ENCODE measurements at regions not wholly inside any gene's neighbourhood (a gene's known extent, or its start where the extent isn't known, plus 50 kb on each side); places are given as distances from the start of the nearest gene placed in this dataset.

DNA sequence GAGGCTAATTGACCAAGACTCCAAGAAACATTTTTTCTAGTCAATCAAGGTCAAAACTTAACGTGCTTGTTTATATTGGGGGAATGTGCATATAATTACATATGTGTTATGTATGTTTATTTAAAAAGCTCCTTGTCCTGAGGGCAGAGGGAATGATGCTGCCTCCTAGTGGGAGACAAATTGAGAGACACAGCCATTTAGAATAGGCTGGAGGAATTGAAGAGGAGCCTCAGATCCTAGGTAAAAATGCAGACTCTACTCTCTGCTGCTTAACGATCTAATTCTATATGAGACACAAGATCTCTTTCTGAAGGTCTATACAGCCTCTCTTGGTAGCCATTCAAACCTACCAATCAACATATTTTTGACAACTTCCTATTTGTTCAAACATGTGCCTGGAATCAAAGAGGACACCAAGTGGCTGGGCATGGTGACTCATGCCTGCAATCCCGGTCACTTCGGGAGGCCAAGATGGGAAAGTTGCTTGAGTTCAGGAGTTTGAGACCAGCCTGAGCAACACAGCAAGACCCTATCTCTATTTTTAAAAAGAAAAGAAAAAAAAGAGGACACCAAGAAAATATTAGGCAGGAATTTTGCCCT lies 136.6 kb upstream of the ZNF648 start:
- no peak for DNase-seq (ENCODE audit: low read depth in 3 of 3, low spot score in 2 of 3)

DNA sequence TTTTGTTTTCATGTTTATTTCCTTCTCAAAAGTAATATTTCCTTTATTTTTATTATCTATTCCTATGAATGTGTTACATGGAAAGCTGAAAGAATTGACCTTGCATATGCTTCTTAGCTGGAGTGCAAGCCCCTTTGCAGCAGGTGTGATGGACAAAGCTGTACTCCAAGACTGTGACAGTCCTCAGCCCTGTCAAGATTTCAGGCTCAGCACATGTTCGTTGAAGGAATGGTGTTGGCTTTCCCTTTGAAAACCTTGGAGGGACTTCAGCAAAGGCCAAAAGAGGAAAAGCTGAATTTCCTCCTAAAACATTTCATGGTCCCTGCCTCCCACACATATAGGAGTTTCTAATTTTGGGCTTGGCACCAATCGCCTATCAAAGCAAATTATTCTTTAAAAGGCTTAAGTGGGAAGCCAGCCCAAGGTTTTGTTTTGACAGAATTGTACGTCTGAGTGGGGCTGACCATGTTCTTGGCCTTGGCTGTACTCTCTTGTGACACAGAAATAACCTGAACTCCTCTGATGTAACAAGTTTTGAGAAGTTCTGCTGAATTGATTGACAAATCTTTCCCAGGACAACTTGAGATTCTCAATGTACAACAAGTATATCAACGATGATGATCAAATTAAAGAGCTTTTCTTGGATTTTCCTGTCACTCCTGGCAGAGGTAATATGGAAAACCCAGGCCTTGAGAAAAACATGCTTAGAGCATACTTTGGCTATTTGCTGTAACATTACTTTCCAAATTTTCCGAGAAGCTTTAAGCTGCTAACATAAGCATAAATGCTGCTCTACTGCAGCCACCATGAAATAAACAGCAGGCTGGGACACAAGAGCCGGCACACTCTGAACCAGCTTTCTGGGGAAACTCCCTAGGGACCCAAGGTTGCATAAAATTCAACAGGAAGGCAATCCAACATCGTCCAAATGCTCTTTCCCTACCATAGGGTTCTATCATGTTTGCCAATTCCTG lies 135.7 kb upstream of the ZNF648 start:
- no peak for DNase-seq (ENCODE audit: low read depth in 3 of 3, low spot score in 2 of 3)

DNA sequence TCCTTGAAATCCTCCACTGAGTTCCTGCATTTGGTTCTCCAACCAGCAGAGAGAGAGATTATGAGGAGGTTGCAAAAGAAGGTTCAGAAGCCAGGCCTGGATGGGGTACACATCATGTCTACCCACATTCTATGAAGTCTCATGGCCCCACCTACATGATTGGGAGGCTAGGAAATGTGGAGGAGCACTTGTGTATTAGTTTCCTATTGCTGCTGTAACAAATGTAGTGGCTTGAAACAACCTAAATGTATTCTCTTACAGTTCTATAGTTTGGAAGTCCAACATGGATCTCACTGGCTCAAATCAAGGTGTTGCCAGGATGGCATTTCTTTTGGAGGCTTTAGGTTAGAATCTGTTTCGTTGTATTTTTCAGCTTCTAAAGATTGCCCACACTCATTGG lies 134.2 kb upstream of the ZNF648 start:
- DNase-seq (ENCODE audit: low read depth in 3 of 3, low spot score in 2 of 3): no peak

DNA sequence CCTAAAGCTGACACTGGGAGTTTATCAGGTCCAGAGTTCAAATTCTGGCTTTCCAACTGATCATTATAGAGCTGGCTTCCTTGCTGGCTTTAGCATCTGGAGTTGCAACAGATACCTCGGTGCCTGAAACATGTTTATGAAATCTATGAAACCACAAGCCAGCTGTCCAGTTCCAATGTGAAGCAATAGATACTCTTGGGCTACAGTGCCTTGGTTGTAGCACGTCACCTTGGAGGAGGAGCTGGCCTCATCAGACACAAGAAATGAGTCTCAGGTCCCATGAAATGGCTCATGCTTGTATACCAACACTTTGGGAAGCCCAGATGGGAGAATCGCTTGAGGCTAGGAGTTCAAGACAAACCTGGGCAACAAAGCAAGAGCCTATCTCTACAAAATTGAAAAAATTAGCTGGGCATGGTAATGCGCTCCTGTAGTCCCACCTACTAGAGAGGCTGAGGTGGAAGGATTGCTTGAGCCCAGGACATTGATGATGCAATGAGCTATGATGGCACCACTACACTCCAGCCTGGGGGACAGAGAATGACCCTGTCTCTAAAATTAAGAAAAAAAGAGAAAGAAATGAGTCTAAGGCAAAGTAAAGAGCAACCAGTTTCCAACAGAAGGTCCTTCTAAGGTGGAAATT lies 132.5 kb upstream of the ZNF648 start:
- DNase-seq (ENCODE audit: low read depth in 3 of 3, low spot score in 2 of 3): no peak

- DNase-seq (ENCODE audit: low read depth in 3 of 3, low spot score in 2 of 3): no peak
Measured at GRCh38 chr1:182192966-182193365, 131.5 kb upstream of the ZNF648 start.

DNA sequence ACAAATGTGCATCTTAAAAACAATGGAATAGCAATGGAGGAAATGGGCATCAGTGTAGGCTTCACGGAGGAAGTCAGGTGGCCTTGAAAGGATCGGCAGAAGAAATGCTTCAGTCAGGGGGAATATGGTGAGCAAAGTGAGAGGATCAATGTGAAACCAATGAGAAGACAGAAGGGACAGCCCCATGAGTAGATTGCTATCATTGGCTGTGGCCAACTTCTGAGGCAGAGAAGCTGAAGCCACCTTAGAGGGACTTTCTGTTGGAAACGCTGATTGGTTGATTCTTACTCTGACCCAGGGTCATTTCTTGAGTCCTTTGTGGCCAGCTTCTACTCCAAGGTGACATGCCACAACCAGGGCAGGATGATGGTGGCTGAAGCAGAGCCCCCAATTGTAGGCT lies 130.7 kb upstream of the ZNF648 start:
- DNase-seq (ENCODE audit: low read depth in 3 of 3, low spot score in 2 of 3): no peak

DNA sequence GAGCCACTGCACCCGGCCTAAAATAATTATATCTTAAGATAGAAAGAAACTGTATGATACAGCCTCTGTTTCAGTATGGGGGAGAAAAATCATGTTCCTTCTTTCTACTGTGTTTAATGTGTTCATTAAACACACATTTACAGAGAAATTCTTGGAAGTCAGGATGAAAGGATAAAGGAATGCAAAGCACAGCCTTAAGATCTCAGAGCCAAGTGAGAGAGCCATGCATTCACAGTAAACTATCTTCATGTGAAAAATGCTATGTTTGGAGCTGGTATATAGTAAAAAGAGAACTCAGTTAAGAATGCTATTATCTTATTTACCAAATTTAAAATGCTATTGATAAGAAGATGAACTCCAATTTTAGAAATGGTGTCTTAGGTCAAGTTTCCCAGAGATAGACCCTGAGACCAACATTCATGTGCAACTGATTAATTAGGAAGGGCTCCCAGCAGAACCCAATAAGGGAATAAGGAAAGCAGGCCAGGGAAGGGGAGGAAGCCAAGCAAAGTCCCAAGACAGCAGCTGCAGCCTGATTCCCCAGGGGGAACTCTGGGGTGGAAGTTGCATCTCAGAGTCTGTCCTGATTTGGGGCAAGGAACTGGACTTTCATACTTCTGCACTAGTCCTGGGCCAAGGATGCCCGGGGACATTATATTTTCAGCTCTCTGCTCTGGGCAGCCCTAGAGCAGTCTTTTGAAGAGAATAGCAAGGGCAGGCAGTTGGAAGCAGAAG lies 130.0 kb upstream of the ZNF648 start:
- no peak for DNase-seq (ENCODE audit: low read depth in 3 of 3, low spot score in 2 of 3)

- DNase-seq (ENCODE audit: low read depth in 3 of 3, low spot score in 2 of 3): no peak
Measured at GRCh38 chr1:182189535-182190066, 128.1 kb upstream of the ZNF648 start.

GRCh38 chr1:182186757-182187146 lies 125.2 kb upstream of the ZNF648 start:
- DNase-seq (ENCODE audit: low read depth in 3 of 3, low spot score in 2 of 3): no peak

- DNase-seq (ENCODE audit: low read depth in 3 of 3, low spot score in 2 of 3): no peak
Measured at GRCh38 chr1:182185842-182186756, 124.6 kb upstream of the ZNF648 start.

DNA sequence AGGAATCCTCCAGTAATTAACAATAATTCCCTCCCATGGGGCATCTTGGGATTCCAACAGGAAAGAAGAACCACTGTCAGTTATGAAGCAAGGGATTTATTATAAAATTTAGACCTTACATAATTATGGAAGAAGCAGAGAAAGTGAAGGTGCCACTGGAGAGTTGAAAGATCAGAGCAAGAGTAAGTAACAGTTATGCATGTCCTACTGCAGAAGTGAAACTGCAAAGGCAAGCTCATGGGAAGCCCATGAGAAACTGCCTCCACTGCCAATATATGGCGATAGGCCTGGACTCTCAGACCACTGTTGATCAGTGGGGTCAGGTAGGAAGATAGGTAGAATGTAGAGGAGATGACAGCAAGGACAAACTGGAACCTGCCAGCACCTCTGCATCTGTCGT lies 123.6 kb upstream of the ZNF648 start:
- no peak for DNase-seq (ENCODE audit: low read depth in 3 of 3, low spot score in 2 of 3)

- no peak for DNase-seq (ENCODE audit: low read depth in 3 of 3, low spot score in 2 of 3)
Measured at GRCh38 chr1:182183606-182184005, 122.1 kb upstream of the ZNF648 start.

- no peak for DNase-seq (ENCODE audit: low read depth in 3 of 3, low spot score in 2 of 3)
Measured at GRCh38 chr1:182182311-182182710, 120.8 kb upstream of the ZNF648 start.

- no peak for DNase-seq (ENCODE audit: low read depth in 3 of 3, low spot score in 2 of 3)
Measured at GRCh38 chr1:182181167-182181572, 119.7 kb upstream of the ZNF648 start.

DNA sequence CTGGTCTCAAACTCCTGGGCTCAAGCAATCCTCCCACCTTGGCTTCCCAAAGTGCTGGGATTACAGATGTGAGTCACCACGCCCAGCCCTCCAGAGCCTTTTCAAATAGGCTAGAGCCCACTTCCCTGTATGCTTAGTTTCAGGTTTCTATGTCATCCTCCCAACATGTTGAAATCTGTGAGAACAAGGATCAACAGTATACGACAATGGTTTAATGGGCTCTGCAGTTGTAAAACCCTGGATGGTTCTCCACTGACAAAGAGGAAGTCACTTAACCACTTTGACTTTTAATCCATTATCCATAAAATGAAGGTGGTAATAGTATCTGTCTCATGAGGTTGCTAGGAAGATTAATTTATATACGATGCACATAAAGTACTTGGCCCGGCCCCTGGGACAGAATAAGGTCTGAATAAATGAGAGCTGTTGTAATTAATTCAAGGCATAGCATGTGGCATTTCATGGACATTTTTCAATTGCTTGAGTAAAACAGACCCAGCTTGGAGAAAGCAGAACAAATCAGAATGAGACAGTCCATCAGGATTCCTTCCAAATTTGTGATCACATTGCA lies 113.9 kb upstream of the ZNF648 start:
- no peak for DNase-seq (ENCODE audit: low read depth in 3 of 3, low spot score in 2 of 3)

DNA sequence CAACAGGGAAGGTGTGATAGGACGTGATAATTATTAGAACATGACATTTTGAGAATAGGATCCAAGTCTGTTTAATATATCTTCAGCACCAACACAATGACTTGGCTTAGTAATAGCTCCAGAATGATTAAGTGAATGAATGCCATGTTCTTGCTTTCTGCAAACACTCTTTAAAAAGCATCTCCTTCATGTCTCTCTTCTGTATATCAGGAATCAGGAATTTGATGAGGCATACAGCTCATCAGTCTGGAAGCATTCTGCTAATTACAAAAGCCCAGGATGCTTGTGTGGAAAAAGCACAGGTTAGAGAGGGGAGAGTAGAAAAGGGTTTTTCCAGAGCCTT lies 113.0 kb upstream of the ZNF648 start:
- DNase-seq (ENCODE audit: low read depth in 3 of 3, low spot score in 2 of 3): no peak

DNA sequence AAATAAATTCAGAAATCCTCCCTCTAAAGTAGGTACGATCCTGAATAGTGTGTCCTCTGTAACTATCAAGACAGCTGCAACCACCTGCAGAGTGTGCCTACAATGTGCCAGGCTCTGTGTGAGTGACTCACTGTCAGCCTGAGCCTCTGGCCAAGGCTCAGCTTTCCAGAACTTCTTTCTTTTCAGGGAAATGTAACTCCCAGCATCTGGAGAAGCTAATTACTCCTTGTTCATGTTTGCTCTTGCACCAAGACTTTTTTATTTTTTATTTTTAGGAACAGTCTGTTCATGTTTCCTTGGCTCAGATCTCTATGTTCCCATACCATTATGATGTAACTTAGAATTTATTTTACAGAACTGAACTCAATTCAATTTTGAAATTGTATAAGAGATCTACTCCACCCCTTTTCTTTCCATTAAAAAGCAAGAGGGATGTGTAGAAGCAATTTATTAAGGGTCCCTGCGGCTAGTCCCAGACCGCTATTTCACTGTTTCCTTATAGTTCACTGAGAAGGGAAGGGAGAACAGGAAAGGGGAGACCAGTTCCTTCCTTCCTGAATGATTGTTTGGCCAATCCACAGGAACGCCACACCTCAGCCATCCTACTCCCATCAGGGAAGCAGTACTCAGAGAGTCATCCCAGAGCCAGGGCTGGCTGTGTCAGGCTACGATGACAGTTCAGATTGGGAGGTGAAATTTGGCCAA lies 112.4 kb upstream of the ZNF648 start:
- no peak for DNase-seq (ENCODE audit: low read depth in 3 of 3, low spot score in 2 of 3)

GRCh38 chr1:182172699-182173098 lies 111.2 kb upstream of the ZNF648 start:
- DNase-seq (ENCODE audit: low read depth in 3 of 3, low spot score in 2 of 3): no peak

- DNase-seq (ENCODE audit: low read depth in 3 of 3, low spot score in 2 of 3): no peak
Measured at GRCh38 chr1:182170891-182171461, 109.5 kb upstream of the ZNF648 start.
